NCI-H2196 (cell line): ENCODE measurements at regions not wholly inside any gene's neighbourhood (a gene's known extent, or its start where the extent isn't known, plus 50 kb on each side); places are given as distances from the start of the nearest gene placed in this dataset.

Experiments used
- DNase-seq: peaks from one replicate; lab custom pipeline; 2025; ENCODE audit not compliant: unreplicated experiment; lab: John Stamatoyannopoulos, UW

GRCh38 chr7:42338231-42338915 lies 101.4 kb upstream of the GLI3 start:
- no peak for DNase-seq

DNA sequence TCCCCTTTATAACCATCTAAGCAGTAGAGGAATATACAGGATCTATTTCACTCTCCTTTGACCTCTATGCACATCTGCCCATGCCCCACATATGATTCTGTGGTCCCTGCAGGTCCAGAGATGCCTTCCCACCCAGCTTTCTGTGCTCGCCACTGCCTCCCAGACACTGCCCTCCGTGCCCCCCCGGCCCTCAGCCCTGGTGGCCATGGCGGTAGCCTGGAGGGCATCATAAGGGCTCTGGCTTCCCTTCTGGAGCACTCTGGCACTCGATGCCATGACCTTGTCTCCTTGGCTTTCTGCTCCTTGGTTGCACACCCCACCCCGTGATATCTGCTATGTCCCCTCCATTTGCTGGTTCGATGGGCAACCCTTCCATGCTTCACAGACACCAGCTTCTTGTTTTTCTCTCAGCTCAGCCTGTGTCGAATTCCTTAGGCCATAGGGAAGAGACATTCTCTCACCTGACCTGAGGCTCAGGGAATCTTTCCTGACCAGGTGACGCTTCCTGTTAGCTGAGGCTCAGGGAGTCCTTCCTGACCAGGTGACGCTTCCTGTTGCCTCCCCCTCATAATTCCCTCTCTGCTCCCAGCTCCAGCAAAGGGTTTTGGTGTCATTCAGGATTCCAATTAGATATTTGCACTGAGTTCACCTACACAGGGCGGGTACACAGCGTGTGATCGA lies 100.4 kb upstream of the GLI3 start:
- no peak for DNase-seq

DNA sequence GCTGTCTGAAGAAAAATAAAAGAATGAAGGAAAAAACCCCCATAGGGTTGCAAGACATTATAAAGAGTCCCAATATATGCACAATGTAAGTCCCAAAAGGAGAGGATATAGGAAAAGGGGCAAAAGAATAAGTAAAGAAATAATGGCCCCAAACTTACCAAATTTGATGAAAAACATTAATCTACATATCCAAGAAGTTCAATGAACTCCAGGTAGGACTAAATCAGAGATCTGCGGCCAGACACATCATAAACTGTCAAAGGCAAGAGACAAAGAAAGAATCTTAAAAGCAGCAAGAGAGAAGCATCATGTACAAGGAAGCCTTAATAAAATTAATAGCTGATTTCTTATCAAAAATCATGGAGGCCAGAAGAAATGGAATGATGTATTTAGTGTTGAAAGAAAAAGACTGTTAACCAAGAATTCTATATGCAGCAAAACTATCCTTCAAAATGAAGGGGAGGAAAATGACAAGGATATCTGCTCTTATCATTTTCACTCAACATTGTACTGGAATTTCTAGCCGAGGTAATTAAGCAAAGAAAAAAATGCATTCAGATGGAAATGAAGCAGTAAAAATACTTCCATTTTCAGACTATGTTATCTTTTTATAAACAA lies 95.7 kb upstream of the GLI3 start:
- no peak for DNase-seq

- no peak for DNase-seq
These were observed 82.6 kb upstream of the GLI3 start for GRCh38 chr7:42319631-42320030.

- DNase-seq, result no peak
These were observed 78.6 kb upstream of the GLI3 start for GRCh38 chr7:42315631-42316030.

DNA sequence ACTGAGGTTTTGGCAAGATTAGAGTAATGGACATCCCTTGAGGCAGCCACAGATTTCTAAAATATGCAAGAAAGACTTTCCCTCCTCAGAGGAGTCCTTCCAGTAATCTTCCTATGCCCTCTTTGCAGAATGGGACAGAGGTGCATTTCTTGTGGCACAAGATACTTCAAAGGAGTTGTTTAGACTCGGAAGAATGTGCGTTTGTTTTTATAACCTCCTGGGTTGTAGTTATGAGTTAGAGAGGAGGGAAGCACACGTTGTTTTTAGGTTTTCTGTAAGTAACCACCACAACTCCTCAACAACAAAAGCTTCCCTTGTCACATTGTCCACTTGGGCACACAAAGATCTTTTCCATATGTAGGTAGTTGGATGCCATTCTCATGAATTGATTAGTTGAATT lies 78.1 kb upstream of the GLI3 start:
- DNase-seq, result no peak

- no peak for DNase-seq
These were observed 77.7 kb upstream of the GLI3 start for GRCh38 chr7:42314696-42315095.

DNA sequence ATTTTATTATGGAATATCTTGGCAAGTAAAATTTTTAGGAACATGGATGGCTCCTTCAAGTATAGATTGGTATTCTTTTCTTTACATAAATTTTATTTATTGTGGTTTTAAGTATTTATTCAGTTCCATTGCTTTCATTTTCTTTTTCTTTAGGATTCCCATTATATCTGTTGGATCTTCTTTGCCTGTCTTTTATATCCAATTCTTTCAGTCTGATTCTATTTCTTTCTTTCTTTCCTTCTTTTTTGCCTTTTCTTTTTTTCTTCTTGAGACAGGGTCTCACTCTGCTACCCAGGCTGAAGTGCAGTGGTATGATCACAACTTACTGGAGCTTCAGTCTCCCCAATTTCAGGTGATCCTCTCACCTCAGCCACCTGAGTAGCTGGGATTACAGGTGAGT lies 74.2 kb upstream of the GLI3 start:
- no peak for DNase-seq

DNA sequence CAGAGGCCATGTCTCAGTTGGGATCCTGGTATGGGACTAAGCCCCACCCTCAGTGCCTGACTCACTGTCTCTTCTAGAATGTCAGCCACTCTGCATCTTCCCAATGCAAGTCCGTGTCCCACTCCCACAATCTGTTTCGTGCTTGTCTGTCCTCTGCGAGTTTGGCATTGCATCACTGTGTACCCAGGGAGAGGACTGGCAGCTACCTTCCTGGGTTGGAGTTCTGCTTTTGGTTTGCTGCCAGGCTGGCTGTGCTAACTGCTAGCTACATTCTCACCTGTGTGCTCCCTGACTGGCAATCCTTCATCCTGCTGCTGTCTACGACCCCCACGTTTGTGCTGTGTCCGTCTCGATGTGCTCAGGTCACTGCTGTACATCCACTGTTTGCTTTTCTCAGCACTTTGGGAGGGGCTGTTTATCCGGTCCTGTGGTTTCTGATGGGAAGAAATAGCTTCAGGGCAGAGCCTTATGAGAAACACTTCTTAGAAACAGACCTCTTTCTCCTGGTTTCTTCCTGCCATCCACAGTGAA lies 56.0 kb upstream of the GLI3 start:
- DNase-seq, result no peak

DNA sequence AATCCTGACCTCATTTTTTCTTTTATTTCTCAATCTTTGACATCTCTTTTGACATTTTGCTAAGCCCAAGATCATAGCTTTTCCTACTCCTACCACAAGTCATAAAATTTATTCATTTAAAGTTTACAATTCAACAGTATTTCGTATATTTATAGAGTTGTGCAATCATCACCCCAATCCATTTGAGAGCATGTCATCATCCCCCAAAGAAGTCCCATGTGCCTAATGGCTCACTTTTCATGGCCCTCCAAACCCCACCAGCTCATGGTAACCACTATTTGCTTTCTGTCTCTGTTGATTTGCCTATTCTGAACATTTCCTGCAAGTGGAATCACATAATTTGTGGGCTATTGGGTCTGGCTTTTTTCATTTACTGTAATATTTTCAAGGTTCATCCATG lies 52.5 kb upstream of the GLI3 start:
- no peak for DNase-seq
